ENCODE measurements at regions not wholly inside any gene's neighbourhood (a gene's known extent, or its start where the extent isn't known, plus 50 kb on each side); places are given as distances from the start of the nearest gene placed in this dataset.

DNA sequence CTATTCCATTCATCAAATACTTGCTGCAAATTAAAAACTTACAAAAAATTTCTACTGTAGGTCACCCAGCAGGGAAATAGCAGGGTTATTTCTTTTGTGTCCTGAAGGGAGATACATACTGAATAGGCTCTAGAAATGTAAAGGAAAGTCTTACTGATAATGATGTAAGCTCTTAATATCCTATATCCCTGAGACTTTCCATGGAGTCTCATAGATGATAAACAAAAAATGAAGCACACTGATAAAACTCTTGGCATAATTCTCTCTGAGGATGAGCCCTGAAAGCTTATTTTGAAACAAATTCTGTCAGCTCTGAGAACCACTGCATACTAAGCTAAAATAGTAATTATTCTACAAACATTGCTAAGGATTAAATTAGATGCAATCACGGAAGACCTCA is 819.6 kb upstream of the PTPRD start:
- TF ChIP-seq, protein P1, sequence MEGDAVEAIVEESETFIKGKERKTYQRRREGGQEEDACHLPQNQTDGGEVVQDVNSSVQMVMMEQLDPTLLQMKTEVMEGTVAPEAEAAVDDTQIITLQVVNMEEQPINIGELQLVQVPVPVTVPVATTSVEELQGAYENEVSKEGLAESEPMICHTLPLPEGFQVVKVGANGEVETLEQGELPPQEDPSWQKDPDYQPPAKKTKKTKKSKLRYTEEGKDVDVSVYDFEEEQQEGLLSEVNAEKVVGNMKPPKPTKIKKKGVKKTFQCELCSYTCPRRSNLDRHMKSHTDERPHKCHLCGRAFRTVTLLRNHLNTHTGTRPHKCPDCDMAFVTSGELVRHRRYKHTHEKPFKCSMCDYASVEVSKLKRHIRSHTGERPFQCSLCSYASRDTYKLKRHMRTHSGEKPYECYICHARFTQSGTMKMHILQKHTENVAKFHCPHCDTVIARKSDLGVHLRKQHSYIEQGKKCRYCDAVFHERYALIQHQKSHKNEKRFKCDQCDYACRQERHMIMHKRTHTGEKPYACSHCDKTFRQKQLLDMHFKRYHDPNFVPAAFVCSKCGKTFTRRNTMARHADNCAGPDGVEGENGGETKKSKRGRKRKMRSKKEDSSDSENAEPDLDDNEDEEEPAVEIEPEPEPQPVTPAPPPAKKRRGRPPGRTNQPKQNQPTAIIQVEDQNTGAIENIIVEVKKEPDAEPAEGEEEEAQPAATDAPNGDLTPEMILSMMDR (IDR thresholded peaks at IDR 0.05): no peak
- no peak for TF ChIP-seq POLR2A (IDR thresholded peaks at IDR 0.05)
